Smooth muscle cell (in vitro differentiated cells): ENCODE measurements at regions not wholly inside any gene's neighbourhood (a gene's known extent, or its start where the extent isn't known, plus 50 kb on each side); places are given as distances from the start of the nearest gene placed in this dataset.

Experiments used
- DNase-seq: peaks from one replicate; lab custom pipeline; 2025; ENCODE audit not compliant: unreplicated experiment; lab: John Stamatoyannopoulos, UW
- H2AFZ ChIP-seq: fragments of 200-600 bp; sonication (generic); 2 replicates; pipeline ENCODE4 v1.6.0; 2016; ENCODE audit warnings: antibody characterized with exemption, low read depth, mild to moderate bottlenecking
- H3F3A ChIP-seq: fragments of 200-600 bp; sonication (generic); 2 replicates; pipeline ENCODE4 v1.6.0; 2017; ENCODE audit warnings: antibody characterized with exemption, low read depth
- H3K27ac ChIP-seq: fragments of 200-600 bp; sonication (generic); 2 replicates; pipeline ENCODE4 v1.5.1; 2016; ENCODE audit warnings: low read depth, mild to moderate bottlenecking
- H3K27me3 ChIP-seq: fragments of 200-600 bp; sonication (generic); 2 replicates; pipeline ENCODE4 v1.6.1; 2016; ENCODE audit warnings: low read depth, mild to moderate bottlenecking
- H3K36me3 ChIP-seq: fragments of 200-600 bp; sonication (generic); 2 replicates; pipeline ENCODE4 v1.5.1; 2016; ENCODE audit warnings: low read depth
- H3K4me1 ChIP-seq: fragments of 200-600 bp; sonication (generic); 2 replicates; pipeline ENCODE4 v1.5.1; 2016; ENCODE audit warnings: low read depth
- H3K4me2 ChIP-seq: fragments of 200-600 bp; sonication (generic); 2 replicates; pipeline ENCODE4 v1.6.0; 2016; ENCODE audit warnings: mild to moderate bottlenecking
- H3K4me3 ChIP-seq: fragments of 200-600 bp; sonication (generic); 2 replicates; pipeline ENCODE4 v1.5.1; 2016; ENCODE audit warnings: mild to moderate bottlenecking
- H3K79me2 ChIP-seq: fragments of 200-600 bp; sonication (generic); 2 replicates; pipeline ENCODE4 v1.6.0; 2016; ENCODE audit warnings: low read depth, mild to moderate bottlenecking
- H3K9ac ChIP-seq: fragments of 200-600 bp; sonication (generic); 2 replicates; pipeline ENCODE4 v1.6.0; 2016; ENCODE audit warnings: low read depth
- H3K9me3 ChIP-seq: fragments of 200-600 bp; sonication (generic); replicated peaks from 2 replicates; pipeline ENCODE4 v1.5.1; 2016; ENCODE audit warnings: low read depth
- H4K20me1 ChIP-seq: fragments of 200-600 bp; sonication (generic); 2 replicates; pipeline ENCODE4 v1.6.0; 2016; ENCODE audit warnings: low read depth
- WGBS: methylation state at CpG from one replicate; pipeline ENCODE4 v1.1.7; 2016; ENCODE audit warnings: low lambda C conversion rate; 5-methylcytosine and 5-hydroxymethylcytosine counted together
- TF ChIP-seq, protein P1 (sequence below): fragments of 200-600 bp; sonication (generic); IDR thresholded peaks from 2 replicates; pipeline ENCODE4 v1.5.1; 2017; ENCODE audit warnings: borderline replicate concordance, mild to moderate bottlenecking, antibody characterized with exemption; ENCODE audit not compliant: insufficient read depth, poor library complexity, severe bottlenecking

DNA sequence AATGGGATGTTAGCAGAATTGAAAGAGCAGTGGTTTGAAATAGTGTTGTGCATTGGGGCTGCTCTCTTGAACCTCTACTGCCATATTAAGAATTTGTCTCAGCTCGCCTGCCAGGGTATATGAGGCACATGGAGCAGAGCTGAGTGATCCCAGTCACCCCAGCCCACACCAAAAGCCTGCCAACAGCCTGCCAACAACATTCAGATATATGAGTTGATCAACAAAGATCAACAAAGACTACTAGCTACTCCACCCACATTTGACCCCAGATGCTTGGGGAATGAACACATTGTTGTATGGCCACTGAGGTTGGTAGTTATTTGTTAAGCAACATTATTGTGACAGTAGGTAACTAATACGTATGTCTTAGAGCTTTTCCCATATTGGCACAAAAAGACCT is 570.9 kb upstream of the IL12A start:
- TF ChIP-seq, protein P1, sequence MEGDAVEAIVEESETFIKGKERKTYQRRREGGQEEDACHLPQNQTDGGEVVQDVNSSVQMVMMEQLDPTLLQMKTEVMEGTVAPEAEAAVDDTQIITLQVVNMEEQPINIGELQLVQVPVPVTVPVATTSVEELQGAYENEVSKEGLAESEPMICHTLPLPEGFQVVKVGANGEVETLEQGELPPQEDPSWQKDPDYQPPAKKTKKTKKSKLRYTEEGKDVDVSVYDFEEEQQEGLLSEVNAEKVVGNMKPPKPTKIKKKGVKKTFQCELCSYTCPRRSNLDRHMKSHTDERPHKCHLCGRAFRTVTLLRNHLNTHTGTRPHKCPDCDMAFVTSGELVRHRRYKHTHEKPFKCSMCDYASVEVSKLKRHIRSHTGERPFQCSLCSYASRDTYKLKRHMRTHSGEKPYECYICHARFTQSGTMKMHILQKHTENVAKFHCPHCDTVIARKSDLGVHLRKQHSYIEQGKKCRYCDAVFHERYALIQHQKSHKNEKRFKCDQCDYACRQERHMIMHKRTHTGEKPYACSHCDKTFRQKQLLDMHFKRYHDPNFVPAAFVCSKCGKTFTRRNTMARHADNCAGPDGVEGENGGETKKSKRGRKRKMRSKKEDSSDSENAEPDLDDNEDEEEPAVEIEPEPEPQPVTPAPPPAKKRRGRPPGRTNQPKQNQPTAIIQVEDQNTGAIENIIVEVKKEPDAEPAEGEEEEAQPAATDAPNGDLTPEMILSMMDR = no peak
- DNase-seq = no peak

GRCh38 chr3:159418571-159419526 is 569.8 kb upstream of the IL12A start:
- Histone ChIP-seq H3K79me2 (no peaks in the 10 kb centered on the region), H3K27ac (peak overlapping the region; percentile 35), H3K9me3 (no peaks in the 10 kb centered on the region), H3F3A (no peaks in the 10 kb centered on the region), H4K20me1 (no peaks in the 10 kb centered on the region), H3K4me3 (no peak overlapping the region), H3K4me2 (peak overlapping the region; percentile 36), H3K27me3 (no peaks in the 10 kb centered on the region), H3K36me3 (no peaks in the 10 kb centered on the region), H2AFZ (no peak overlapping the region), H3K4me1 (no peaks in the 10 kb centered on the region), H3K9ac (no peak overlapping the region)
- TF ChIP-seq, protein P1 = no peak
- 48% methylated on average over 4 of the region's 4 CpGs for WGBS
- no peak for DNase-seq

More for the DNA sequence above, 570.9 kb upstream of the IL12A start:
- Histone ChIP-seq H3K9ac (no peak overlapping the region), H3K27me3 (no peaks in the 10 kb centered on the region), H3K27ac (no peak overlapping the region), H3K36me3 (no peaks in the 10 kb centered on the region), H3F3A (no peaks in the 10 kb centered on the region), H2AFZ (no peak overlapping the region), H3K4me3 (no peak overlapping the region), H3K4me2 (no peak overlapping the region), H4K20me1 (no peaks in the 10 kb centered on the region), H3K9me3 (no peaks in the 10 kb centered on the region), H3K79me2 (no peaks in the 10 kb centered on the region), H3K4me1 (no peaks in the 10 kb centered on the region)
- WGBS = 80% methylated on average over 2 of the region's 2 CpGs

GRCh38 chr3:159429702-159430101 is 558.9 kb upstream of the IL12A start:
- Histone ChIP-seq H2AFZ (no peak overlapping the region), H4K20me1 (no peaks in the 10 kb centered on the region), H3K27ac (no peak overlapping the region), H3F3A (no peaks in the 10 kb centered on the region), H3K36me3 (no peaks in the 10 kb centered on the region), H3K4me1 (no peaks in the 10 kb centered on the region), H3K9me3 (no peaks in the 10 kb centered on the region), H3K4me2 (no peak overlapping the region), H3K9ac (no peak overlapping the region), H3K27me3 (no peaks in the 10 kb centered on the region), H3K4me3 (no peak overlapping the region), H3K79me2 (no peaks in the 10 kb centered on the region)
- WGBS = 84% methylated on average over 2 of the region's 2 CpGs
- TF ChIP-seq, protein P1 = no peak
- no peak for DNase-seq
